ENCODE measurements at regions not wholly inside any gene's neighbourhood (a gene's known extent, or its start where the extent isn't known, plus 50 kb on each side); places are given as distances from the start of the nearest gene placed in this dataset.
"Not testable (repeated sequence)": the region's sequence is repeated elsewhere in the genome, so short reads cannot be mapped to it uniquely, and the experiment has no call there.

DNA sequence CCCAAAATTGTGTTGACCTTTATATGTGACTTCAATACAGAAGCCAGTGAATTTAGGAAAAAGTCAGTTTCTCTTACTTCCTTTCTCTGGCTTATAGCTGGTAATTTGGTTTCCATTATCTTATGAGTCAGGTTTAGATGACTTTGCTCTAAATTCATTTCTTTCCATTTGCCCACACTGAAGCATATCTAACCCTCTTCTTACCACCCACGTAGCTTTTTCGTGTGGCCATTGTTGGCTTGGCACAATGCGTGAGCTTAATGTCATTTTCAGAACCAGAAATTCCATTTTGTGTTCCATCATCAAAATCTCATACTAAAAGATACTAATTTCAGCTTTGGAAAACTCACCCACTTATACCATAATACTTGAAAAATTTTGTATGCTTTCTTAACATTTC is 271.2 kb downstream of the INHBA start:
- FAIRE-seq (no peak), DNase-seq (ENCODE audit: insufficient read length, low spot score) (no peak)
- TF ChIP-seq POLR2A (IDR thresholded peaks at IDR 0.05; ENCODE audit: low read depth, low read length) = no peak

GRCh38 chr7:41428381-41428780 is 274.5 kb downstream of the INHBA start:
- no peak for FAIRE-seq
- TF ChIP-seq POLR2A (IDR thresholded peaks at IDR 0.05; ENCODE audit: low read depth, low read length) = no peak
- no peak for DNase-seq (ENCODE audit: insufficient read length, low spot score)

DNA sequence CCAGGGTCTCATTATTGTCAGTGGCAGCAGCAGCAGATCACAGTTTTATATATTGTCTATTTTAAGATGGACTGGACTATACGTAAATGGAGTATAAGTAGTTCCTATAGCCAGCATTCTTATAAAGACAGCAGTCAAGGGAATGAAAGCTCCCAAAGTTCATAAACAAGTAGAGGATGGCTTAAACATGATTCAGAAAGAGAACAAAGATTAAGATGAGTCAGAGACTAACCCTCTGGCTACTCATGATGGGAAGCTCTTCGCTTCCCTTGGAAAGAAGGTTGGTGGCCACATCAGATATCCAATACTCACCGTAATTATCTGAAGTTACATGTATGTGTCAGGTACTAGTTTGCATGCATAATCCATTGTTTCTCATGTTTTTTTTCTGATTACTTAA is 277.0 kb downstream of the INHBA start:
- FAIRE-seq = peak; percentile 78
- TF ChIP-seq POLR2A (IDR thresholded peaks at IDR 0.05; ENCODE audit: low read depth, low read length) = no peak

GRCh38 chr7:41421056-41421455 is 281.8 kb downstream of the INHBA start:
- DNase-seq (ENCODE audit: insufficient read length, low spot score) (no peak), FAIRE-seq (no peak)
- TF ChIP-seq POLR2A (IDR thresholded peaks at IDR 0.05; ENCODE audit: low read depth, low read length) = no peak

More for the DNA sequence above, 277.0 kb downstream of the INHBA start:
- DNase-seq (ENCODE audit: insufficient read length, low spot score) = peak; percentile 33

- FAIRE-seq (no peak), DNase-seq (ENCODE audit: insufficient read length, low spot score) (no peak)
- TF ChIP-seq POLR2A (IDR thresholded peaks at IDR 0.05; ENCODE audit: low read depth, low read length) = no peak
Measured at GRCh38 chr7:41420421-41420820, 282.5 kb downstream of the INHBA start.

GRCh38 chr7:41418337-41418736 is 284.6 kb downstream of the INHBA start:
- FAIRE-seq (no peak), DNase-seq (ENCODE audit: insufficient read length, low spot score) (no peak)

DNA sequence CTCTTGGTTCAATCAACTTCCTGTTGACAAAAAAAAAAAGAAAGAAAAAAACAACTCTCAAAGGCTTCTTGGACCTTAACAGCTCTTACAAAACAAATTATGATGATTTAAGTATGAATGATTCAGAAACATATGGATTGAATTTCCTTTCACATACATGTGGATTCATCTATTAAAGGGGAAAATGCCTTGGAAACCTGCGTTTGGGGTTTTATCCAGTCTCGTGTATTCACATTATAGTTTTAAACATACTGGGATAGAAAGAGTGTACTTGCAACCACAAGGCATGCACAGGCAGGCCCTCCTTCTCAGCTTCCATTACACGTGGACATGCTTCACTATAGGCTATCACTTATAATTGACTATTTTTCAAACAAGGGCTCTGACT is 286.7 kb downstream of the INHBA start:
- no peak for DNase-seq (ENCODE audit: insufficient read length, low spot score)
- TF ChIP-seq POLR2A (IDR thresholded peaks at IDR 0.05; ENCODE audit: low read depth, low read length) = no peak
- no peak for FAIRE-seq

More at GRCh38 chr7:41418337-41418736, 284.6 kb downstream of the INHBA start:
- no peak for TF ChIP-seq POLR2A (IDR thresholded peaks at IDR 0.05; ENCODE audit: low read depth, low read length)

- TF ChIP-seq POLR2A (IDR thresholded peaks at IDR 0.05; ENCODE audit: low read depth, low read length) = no peak
- FAIRE-seq (no peak), DNase-seq (ENCODE audit: insufficient read length, low spot score) (no peak)
Measured at GRCh38 chr7:41415471-41416207, 287.3 kb downstream of the INHBA start.

DNA sequence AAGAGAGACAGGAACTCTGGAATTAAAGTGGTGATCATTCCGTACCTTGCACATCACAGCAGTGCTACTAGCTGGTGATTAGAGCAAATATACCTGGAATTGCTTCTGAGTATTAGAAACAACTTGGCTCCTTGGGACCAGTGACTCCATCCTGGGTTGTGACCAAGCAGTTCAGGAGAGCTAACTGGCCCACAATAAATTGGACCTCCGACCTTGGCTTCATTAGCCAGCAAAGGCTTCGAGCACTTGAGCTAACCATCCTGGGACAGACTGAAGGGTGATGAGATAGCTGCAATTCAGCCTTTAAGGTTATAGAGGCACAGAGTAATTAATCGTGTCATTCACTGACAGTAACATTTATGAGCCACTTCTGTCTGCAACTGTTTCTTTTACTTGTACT is 287.8 kb downstream of the INHBA start:
- TF ChIP-seq POLR2A (IDR thresholded peaks at IDR 0.05; ENCODE audit: low read depth, low read length) = no peak
- DNase-seq (ENCODE audit: insufficient read length, low spot score) (no peak), FAIRE-seq (no peak)

GRCh38 chr7:41404375-41405074 is 298.4 kb downstream of the INHBA start:
- FAIRE-seq (no peak), DNase-seq (ENCODE audit: insufficient read length, low spot score) (no peak)
- TF ChIP-seq POLR2A (IDR thresholded peaks at IDR 0.05; ENCODE audit: low read depth, low read length) = no peak

DNA sequence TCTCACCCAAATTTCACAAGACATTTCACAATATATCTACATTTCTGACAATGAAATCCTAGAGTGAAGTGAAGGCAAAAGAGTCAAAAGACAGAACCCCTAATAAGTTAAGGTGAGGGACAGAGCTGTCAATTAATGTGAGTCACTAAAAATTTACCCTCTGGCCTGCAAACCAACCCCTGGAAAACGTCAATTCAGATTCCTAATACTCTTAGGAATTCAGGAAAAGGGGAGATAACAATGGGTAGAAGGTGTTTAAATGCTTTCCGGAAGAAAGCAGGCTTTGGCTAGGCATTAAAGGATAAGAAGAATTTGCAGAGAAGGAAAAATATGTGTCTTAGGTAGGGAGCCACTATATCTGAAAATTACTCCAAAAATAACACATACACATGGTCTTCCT is 299.6 kb downstream of the INHBA start:
- FAIRE-seq = no peak
- DNase-seq (ENCODE audit: insufficient read length, low spot score) = no peak
- TF ChIP-seq POLR2A (IDR thresholded peaks at IDR 0.05; ENCODE audit: low read depth, low read length) = no peak

DNA sequence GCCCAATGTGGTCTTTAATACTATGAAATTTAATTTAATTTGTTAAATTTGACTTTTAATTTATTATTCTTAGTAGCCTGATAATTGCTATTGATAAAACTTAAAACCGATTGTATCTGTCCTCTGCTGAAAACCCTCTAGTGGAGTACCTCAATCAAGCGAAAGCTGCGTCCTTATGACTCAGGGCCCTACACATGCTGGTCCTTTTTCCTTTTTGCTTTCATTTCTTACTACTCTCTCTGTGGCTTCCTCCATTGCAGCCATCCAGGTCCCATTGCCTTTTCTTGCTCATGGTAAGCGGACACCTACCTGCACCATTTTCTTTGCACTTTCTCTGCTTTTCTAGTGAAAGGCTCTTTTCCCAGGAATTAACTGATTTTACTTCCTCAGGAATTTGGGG is 301.1 kb downstream of the INHBA start:
- DNase-seq (ENCODE audit: insufficient read length, low spot score) (no peak), FAIRE-seq (no peak)
- no peak for TF ChIP-seq POLR2A (IDR thresholded peaks at IDR 0.05; ENCODE audit: low read depth, low read length)

GRCh38 chr7:41399171-41399570 is 303.7 kb downstream of the INHBA start:
- no peak for FAIRE-seq
- TF ChIP-seq POLR2A (IDR thresholded peaks at IDR 0.05; ENCODE audit: low read depth, low read length) = no peak
- no peak for DNase-seq (ENCODE audit: insufficient read length, low spot score)

DNA sequence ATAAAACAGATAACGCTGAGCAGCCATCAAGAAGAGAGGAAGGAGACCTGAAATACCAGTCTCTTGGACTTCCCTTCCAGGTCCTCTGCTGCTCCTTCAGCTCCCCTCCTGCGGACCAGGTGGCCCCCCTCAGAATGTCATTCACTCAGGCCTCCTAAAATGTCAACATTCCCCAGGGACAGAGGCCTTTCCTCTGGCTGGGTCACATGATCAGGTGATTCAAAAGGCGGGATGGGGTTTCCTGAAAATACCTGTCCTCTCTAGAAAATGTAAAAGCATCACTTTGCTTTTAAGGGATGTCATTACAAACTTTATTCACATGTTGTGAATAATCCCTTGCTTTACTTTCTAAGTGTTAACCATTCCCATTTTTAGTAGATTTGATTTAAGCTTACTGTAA is 311.1 kb downstream of the INHBA start:
- no peak for DNase-seq (ENCODE audit: insufficient read length, low spot score)
- TF ChIP-seq POLR2A (IDR thresholded peaks at IDR 0.05; ENCODE audit: low read depth, low read length) = no peak
- FAIRE-seq = no peak

GRCh38 chr7:41388933-41389332 is 314.0 kb downstream of the INHBA start:
- DNase-seq (ENCODE audit: insufficient read length, low spot score); FAIRE-seq: not testable (repeated sequence)

Measured in H54 (cell line).